ENCODE measurements at regions not wholly inside any gene's neighbourhood (a gene's known extent, or its start where the extent isn't known, plus 50 kb on each side); places are given as distances from the start of the nearest gene placed in this dataset.

DNA sequence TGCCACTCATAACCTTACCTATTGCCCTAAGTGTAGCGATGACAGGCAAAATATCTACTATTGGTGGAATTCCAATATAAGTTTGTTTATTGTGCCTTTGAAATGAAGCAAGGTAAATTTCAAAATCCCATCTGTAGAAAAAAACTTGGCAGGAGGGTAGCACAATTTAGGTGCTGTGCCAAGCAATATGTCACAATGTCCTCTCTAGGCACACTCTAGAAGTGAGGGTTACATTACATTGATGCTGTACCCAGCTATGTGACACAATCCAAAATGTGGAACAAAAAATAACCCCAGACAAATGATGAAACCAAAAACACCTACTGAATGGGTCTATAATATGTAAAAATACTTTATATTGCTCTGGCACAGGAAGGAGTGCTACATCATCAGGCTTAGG lies 1050.8 kb upstream of the AMELY start:
- TF ChIP-seq, protein P1, sequence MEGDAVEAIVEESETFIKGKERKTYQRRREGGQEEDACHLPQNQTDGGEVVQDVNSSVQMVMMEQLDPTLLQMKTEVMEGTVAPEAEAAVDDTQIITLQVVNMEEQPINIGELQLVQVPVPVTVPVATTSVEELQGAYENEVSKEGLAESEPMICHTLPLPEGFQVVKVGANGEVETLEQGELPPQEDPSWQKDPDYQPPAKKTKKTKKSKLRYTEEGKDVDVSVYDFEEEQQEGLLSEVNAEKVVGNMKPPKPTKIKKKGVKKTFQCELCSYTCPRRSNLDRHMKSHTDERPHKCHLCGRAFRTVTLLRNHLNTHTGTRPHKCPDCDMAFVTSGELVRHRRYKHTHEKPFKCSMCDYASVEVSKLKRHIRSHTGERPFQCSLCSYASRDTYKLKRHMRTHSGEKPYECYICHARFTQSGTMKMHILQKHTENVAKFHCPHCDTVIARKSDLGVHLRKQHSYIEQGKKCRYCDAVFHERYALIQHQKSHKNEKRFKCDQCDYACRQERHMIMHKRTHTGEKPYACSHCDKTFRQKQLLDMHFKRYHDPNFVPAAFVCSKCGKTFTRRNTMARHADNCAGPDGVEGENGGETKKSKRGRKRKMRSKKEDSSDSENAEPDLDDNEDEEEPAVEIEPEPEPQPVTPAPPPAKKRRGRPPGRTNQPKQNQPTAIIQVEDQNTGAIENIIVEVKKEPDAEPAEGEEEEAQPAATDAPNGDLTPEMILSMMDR (conservative IDR thresholded peaks at IDR 0.05; ENCODE audit: low read depth, low read length), result no peak
- DNase-seq (ENCODE audit: low read depth), result no peak
- no peak overlapping the region for H3K4me3 ChIP-seq (ENCODE audit: low read depth, low read length)

DNA sequence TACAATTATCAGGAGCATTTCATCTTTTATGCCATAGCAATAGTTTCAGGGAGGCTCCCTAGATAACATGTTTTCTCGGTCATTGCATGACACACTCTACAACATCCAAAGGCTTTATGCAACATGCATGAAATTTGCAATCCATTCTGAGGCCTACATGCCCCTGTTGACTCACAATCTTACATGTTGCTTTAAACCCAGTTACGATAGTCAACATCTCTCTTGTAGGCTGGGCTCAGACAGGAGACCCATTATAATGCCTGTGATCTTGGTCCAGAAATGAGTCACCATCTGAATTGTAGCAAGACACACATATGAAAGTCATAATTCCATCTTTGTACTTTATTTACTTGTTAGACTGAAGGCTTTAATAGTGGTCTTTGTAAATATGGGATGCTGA lies 1050.3 kb upstream of the AMELY start:
- no peak overlapping the region for H3K4me3 ChIP-seq (ENCODE audit: low read depth, low read length)
- DNase-seq (ENCODE audit: low read depth), result no peak
- TF ChIP-seq, protein P1 (conservative IDR thresholded peaks at IDR 0.05; ENCODE audit: low read depth, low read length), result no peak

DNA sequence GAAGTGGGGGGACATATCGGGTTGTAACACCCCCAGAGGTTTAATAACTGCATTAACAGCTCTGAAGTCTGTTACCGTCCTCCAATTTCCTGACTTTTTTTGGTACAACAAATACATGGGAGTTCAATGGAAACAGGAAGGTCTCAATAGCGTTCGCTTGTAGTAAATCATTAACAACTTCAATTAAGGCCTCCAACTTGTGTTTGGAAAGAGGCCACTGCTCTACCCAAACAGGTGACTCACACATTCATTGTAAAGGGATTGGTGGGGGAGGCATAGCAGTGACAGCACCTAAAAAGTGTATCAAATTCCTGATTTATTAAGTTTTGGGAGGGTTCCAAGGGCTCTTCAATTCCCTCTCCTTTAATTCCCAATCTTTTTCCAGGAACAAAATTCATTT lies 1046.2 kb upstream of the AMELY start:
- H3K4me3 ChIP-seq (ENCODE audit: low read depth, low read length), result no peak overlapping the region
- DNase-seq (ENCODE audit: low read depth), result no peak
- TF ChIP-seq, protein P1 (conservative IDR thresholded peaks at IDR 0.05; ENCODE audit: low read depth, low read length), result no peak

GRCh38 chrY:7951187-7951852 lies 1039.8 kb upstream of the AMELY start:
- DNase-seq (ENCODE audit: low read depth), result no peak
- TF ChIP-seq, protein P1 (conservative IDR thresholded peaks at IDR 0.05; ENCODE audit: low read depth, low read length), result no peak
- H3K4me3 ChIP-seq (ENCODE audit: low read depth, low read length), result no peak overlapping the region

- DNase-seq (ENCODE audit: low read depth), result no peak
- H3K4me3 ChIP-seq (ENCODE audit: low read depth, low read length), result no peak overlapping the region
- TF ChIP-seq, protein P1 (conservative IDR thresholded peaks at IDR 0.05; ENCODE audit: low read depth, low read length), result no peak
These were observed 1032.6 kb upstream of the AMELY start for GRCh38 chrY:7944135-7944534.

DNA sequence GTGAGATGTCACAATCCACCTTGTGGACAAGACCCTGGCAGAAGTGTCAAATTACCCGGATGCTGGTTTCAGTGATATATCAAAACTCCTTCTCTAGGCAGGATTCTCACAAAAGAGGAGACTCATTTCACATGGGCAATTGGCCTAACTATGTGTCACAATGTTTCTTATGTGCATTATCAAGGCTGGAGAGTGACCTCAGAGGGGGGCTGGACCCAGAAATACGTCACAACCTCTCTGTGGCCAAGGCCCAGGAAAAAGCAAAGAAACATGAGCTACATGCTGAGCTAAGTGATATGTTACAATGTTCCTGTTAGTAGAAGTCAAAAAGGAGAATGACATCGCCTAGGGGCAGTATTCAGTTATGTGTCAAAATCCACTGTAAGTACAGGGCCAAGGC lies 1031.2 kb upstream of the AMELY start:
- TF ChIP-seq, protein P1 (conservative IDR thresholded peaks at IDR 0.05; ENCODE audit: low read depth, low read length), result no peak
- H3K4me3 ChIP-seq (ENCODE audit: low read depth, low read length), result no peak overlapping the region

DNA sequence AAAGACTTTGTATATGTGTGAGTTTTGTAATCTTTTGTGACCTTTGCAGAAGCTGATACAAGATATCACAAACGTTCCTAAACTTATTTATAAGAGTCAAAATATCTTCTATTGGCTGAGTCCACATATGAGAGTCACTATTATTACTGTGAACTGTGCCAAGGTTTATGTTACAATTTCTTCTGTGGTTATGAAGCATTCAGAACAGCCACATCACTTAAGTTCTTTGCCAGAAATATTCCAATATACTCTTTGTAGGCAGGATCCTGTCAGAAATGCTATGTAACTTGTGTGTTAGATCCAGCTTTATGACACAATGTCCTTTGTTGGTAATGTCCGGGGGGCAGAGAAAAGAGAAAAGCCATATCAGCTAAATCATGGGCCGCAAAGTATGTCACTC lies 1030.3 kb upstream of the AMELY start:
- TF ChIP-seq, protein P1 (conservative IDR thresholded peaks at IDR 0.05; ENCODE audit: low read depth, low read length), result no peak
- no peak for DNase-seq (ENCODE audit: low read depth)

More for the DNA sequence above, 1031.2 kb upstream of the AMELY start:
- DNase-seq (ENCODE audit: low read depth), result no peak

More for the DNA sequence above, 1030.3 kb upstream of the AMELY start:
- H3K4me3 ChIP-seq (ENCODE audit: low read depth, low read length), result no peak overlapping the region
